GM21515 (cell line): ENCODE measurements at regions not wholly inside any gene's neighbourhood (a gene's known extent, or its start where the extent isn't known, plus 50 kb on each side); places are given as distances from the start of the nearest gene placed in this dataset.
A peak's percentile ranks its signal among the peaks of the same experiment; 100 is the strongest.

Experiments
- ATAC-seq: cut with Tn5 transposase; IDR thresholded peaks from one replicate; pipeline ENCODE4 v1.9.1; 2021; ENCODE audit not compliant: unreplicated experiment

GRCh38 chr12:89901319-89901718 lies 192.7 kb upstream of the ATP2B1 start:
- no peak for ATAC-seq

- no peak for ATAC-seq
These were observed 191.0 kb upstream of the ATP2B1 start for GRCh38 chr12:89899651-89900050.

GRCh38 chr12:89895591-89895990 lies 187.0 kb upstream of the ATP2B1 start:
- ATAC-seq = no peak

- no peak for ATAC-seq
These were observed 186.5 kb upstream of the ATP2B1 start for GRCh38 chr12:89895101-89895500.

- ATAC-seq = no peak
These were observed 185.5 kb upstream of the ATP2B1 start for GRCh38 chr12:89893972-89894706.

GRCh38 chr12:89892436-89892835 lies 183.8 kb upstream of the ATP2B1 start:
- ATAC-seq = no peak

- no peak for ATAC-seq
These were observed 183.3 kb upstream of the ATP2B1 start for GRCh38 chr12:89891933-89892332.

- ATAC-seq = no peak
These were observed 181.5 kb upstream of the ATP2B1 start for GRCh38 chr12:89890161-89890560.

GRCh38 chr12:89889062-89889461 lies 180.4 kb upstream of the ATP2B1 start:
- no peak for ATAC-seq

GRCh38 chr12:89884952-89885351 lies 176.3 kb upstream of the ATP2B1 start:
- no peak for ATAC-seq

- no peak for ATAC-seq
These were observed 175.8 kb upstream of the ATP2B1 start for GRCh38 chr12:89884416-89884898.

GRCh38 chr12:89883630-89884389 lies 175.2 kb upstream of the ATP2B1 start:
- no peak for ATAC-seq

GRCh38 chr12:89882792-89883191 lies 174.2 kb upstream of the ATP2B1 start:
- ATAC-seq = no peak

GRCh38 chr12:89882050-89882449 lies 173.4 kb upstream of the ATP2B1 start:
- ATAC-seq = peak; percentile 42

- ATAC-seq = peak; percentile 94
These were observed 172.2 kb upstream of the ATP2B1 start for GRCh38 chr12:89880690-89881350.

- no peak for ATAC-seq
These were observed 171.1 kb upstream of the ATP2B1 start for GRCh38 chr12:89879766-89880165.

- ATAC-seq = no peak
These were observed 170.3 kb upstream of the ATP2B1 start for GRCh38 chr12:89878950-89879349.

- no peak for ATAC-seq
These were observed 169.7 kb upstream of the ATP2B1 start for GRCh38 chr12:89878327-89878726.

- ATAC-seq = no peak
These were observed 169.0 kb upstream of the ATP2B1 start for GRCh38 chr12:89877671-89878070.

- ATAC-seq = no peak
These were observed 168.5 kb upstream of the ATP2B1 start for GRCh38 chr12:89877136-89877535.

GRCh38 chr12:89875809-89876208 lies 167.2 kb upstream of the ATP2B1 start:
- no peak for ATAC-seq

- ATAC-seq = no peak
These were observed 166.6 kb upstream of the ATP2B1 start for GRCh38 chr12:89875225-89875624.
